ENCODE measurements at regions not wholly inside any gene's neighbourhood (a gene's known extent, or its start where the extent isn't known, plus 50 kb on each side); places are given as distances from the start of the nearest gene placed in this dataset.

GRCh38 chr7:81549484-81550016 is 220.3 kb downstream of the HGF start:
- TF ChIP-seq, protein P1, sequence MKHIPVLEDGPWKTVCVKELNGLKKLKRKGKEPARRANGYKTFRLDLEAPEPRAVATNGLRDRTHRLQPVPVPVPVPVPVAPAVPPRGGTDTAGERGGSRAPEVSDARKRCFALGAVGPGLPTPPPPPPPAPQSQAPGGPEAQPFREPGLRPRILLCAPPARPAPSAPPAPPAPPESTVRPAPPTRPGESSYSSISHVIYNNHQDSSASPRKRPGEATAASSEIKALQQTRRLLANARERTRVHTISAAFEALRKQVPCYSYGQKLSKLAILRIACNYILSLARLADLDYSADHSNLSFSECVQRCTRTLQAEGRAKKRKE (CRISPR knock-in tag; IDR thresholded peaks at IDR 0.05; ENCODE audit: low read depth), result no peak
- TF ChIP-seq MYC (IDR thresholded peaks at IDR 0.05; ENCODE audit: borderline replicate concordance, low read length) (no peak), ZSCAN20 (CRISPR knock-in tag; IDR thresholded peaks at IDR 0.05) (no peak), HOXA7 (CRISPR knock-in tag; IDR thresholded peaks at IDR 0.05) (no peak), ZFP36 (IDR thresholded peaks at IDR 0.05; ENCODE audit: borderline replicate concordance, partially characterized antibody) (no peak), HEYL (CRISPR knock-in tag; IDR thresholded peaks at IDR 0.05) (no peak), JUNB (IDR thresholded peaks at IDR 0.05) (no peak), EHF (CRISPR knock-in tag; IDR thresholded peaks at IDR 0.05) (no peak), EHMT2 (IDR thresholded peaks at IDR 0.05; ENCODE audit: low read depth) (no peak), HOXB5 (CRISPR knock-in tag; IDR thresholded peaks at IDR 0.05) (no peak)
- TF ChIP-seq, protein P2, sequence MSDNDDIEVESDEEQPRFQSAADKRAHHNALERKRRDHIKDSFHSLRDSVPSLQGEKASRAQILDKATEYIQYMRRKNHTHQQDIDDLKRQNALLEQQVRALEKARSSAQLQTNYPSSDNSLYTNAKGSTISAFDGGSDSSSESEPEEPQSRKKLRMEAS (IDR thresholded peaks at IDR 0.05), result no peak
- ChIA-PET POLR2A (interaction anchor here (0.6 kb wide), 1 partner anchor 597 kb away, joined by 5 read pairs; no protein-coding TSS in a partner anchor), CTCF (no interaction called here)
- H3K4me1 ChIP-seq, result no peaks in the 10 kb centered on the region
- WGBS (ENCODE audit: missing lambda C conversion rate), result 91% methylated on average over 7 of the region's 8 CpGs
- no peak overlapping the region for H3K4me3 ChIP-seq
- no peak overlapping the region for H3K27ac ChIP-seq
- DNase-seq (ENCODE audit: low read depth in 1 of 2, low spot score in 1 of 2) (no peak), ATAC-seq (no peak), FAIRE-seq (no peak)
- H3K9me3 ChIP-seq, result no peaks in the 10 kb centered on the region
- H3K4me2 ChIP-seq, result no peak overlapping the region

- ChIA-PET CTCF (no interaction called here), POLR2A (no interaction called here)
- H3K4me3 ChIP-seq, result no peak overlapping the region
- DNase-seq (ENCODE audit: low read depth in 1 of 2, low spot score in 1 of 2), result no peak
- no peak overlapping the region for H3K27ac ChIP-seq
- no peak for FAIRE-seq
- WGBS (ENCODE audit: missing lambda C conversion rate), result 58% methylated on average over 1 of the region's 1 CpG
- TF ChIP-seq EP300 (IDR thresholded peaks at IDR 0.05), result no peak
- no peak for TF ChIP-seq GATA3 (IDR thresholded peaks at IDR 0.05; ENCODE audit: borderline replicate concordance)
- TF ChIP-seq RCOR1 (IDR thresholded peaks at IDR 0.05; ENCODE audit: low read depth, low read length), result no peak
- no peak for TF ChIP-seq SREBF2 (IDR thresholded peaks at IDR 0.05)
- TF ChIP-seq HOXB13 (CRISPR knock-in tag; IDR thresholded peaks at IDR 0.05; ENCODE audit: low read depth), result no peak
- TF ChIP-seq TFCP2L1 (CRISPR knock-in tag; IDR thresholded peaks at IDR 0.05), result no peak
- TF ChIP-seq, protein P1 (CRISPR knock-in tag; IDR thresholded peaks at IDR 0.05; ENCODE audit: low read depth), result no peak
- no peak for TF ChIP-seq POLR2AphosphoS2 (conservative IDR thresholded peaks at IDR 0.05; ENCODE audit: low read length)
- no peak for TF ChIP-seq ESRRA (IDR thresholded peaks at IDR 0.05; ENCODE audit: borderline replicate concordance, low read length)
- no peak for TF ChIP-seq HEYL (CRISPR knock-in tag; IDR thresholded peaks at IDR 0.05)
- no peak for TF ChIP-seq ZNF302 (CRISPR knock-in tag; IDR thresholded peaks at IDR 0.05)
- no peak for TF ChIP-seq FOSB (CRISPR knock-in tag; IDR thresholded peaks at IDR 0.05)
- no peak for TF ChIP-seq CBX8 (IDR thresholded peaks at IDR 0.05)
- TF ChIP-seq CHD4 (IDR thresholded peaks at IDR 0.05; ENCODE audit: borderline replicate concordance), result no peak
- no peak for TF ChIP-seq NFE2L2 (conservative IDR thresholded peaks at IDR 0.05; ENCODE audit: low read length)
- no peak for TF ChIP-seq RARB (CRISPR knock-in tag; IDR thresholded peaks at IDR 0.05)
- TF ChIP-seq ZSCAN20 (CRISPR knock-in tag; IDR thresholded peaks at IDR 0.05), result no peak
- TF ChIP-seq HOXB5 (CRISPR knock-in tag; IDR thresholded peaks at IDR 0.05), result no peak
- H3K4me1 ChIP-seq, result no peaks in the 10 kb centered on the region
- ATAC-seq, result no peak
- H3K4me2 ChIP-seq, result no peak overlapping the region
- no peaks in the 10 kb centered on the region for H3K9me3 ChIP-seq
Measured at GRCh38 chr7:81534996-81535395, 234.9 kb downstream of the HGF start.

DNA sequence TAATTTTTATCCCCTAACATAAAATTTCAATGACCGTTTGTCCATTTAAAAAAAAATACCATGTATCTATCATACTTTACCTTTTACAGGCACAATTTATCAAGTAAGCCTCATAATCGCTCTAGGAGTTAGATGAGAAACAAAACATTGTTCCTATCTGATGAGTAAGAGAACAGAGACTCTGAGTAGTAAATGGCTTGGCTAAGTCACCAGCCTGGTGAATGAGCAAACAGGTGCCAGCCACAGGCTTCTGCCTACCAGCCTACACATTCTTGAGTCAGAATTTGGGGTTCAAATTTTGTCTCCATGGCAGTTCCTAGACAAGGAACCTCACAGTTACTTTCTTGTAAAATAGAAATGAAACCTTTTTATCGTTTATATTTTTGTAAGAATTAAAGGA is 235.4 kb downstream of the HGF start:
- DNase-seq (ENCODE audit: low read depth in 1 of 2, low spot score in 1 of 2), result no peak
- ATAC-seq, result no peak
- Histone ChIP-seq H3K4me1 (no peaks in the 10 kb centered on the region), H3K4me2 (no peak overlapping the region), H3K27ac (no peak overlapping the region), H3K9me3 (no peaks in the 10 kb centered on the region), H3K4me3 (no peak overlapping the region)
- 73% methylated on average over 3 of the region's 3 CpGs for WGBS (ENCODE audit: missing lambda C conversion rate)
- FAIRE-seq, result no peak
- ChIA-PET CTCF (no interaction called here), POLR2A (no interaction called here)
- TF ChIP-seq MYC (IDR thresholded peaks at IDR 0.05; ENCODE audit: borderline replicate concordance, low read length) (no peak), RCOR1 (IDR thresholded peaks at IDR 0.05; ENCODE audit: low read depth, low read length) (no peak), EP300 (IDR thresholded peaks at IDR 0.05) (no peak), HEYL (CRISPR knock-in tag; IDR thresholded peaks at IDR 0.05) (no peak), JUN (IDR thresholded peaks at IDR 0.05) (no peak), ESRRA (IDR thresholded peaks at IDR 0.05; ENCODE audit: borderline replicate concordance, low read length) (no peak), PHF8 (IDR thresholded peaks at IDR 0.05; ENCODE audit: borderline replicate concordance, low read depth) (no peak), NFE2L2 (conservative IDR thresholded peaks at IDR 0.05; ENCODE audit: low read length) (no peak), CEBPB (IDR thresholded peaks at IDR 0.05) (no peak), FOXS1 (CRISPR knock-in tag; IDR thresholded peaks at IDR 0.05) (no peak), E2F6 (IDR thresholded peaks at IDR 0.05; ENCODE audit: borderline replicate concordance, low read depth) (no peak), RARB (CRISPR knock-in tag; IDR thresholded peaks at IDR 0.05) (no peak), CHD4 (IDR thresholded peaks at IDR 0.05; ENCODE audit: borderline replicate concordance) (no peak)
- TF ChIP-seq, protein P2 (IDR thresholded peaks at IDR 0.05), result no peak
- TF ChIP-seq, protein P3, sequence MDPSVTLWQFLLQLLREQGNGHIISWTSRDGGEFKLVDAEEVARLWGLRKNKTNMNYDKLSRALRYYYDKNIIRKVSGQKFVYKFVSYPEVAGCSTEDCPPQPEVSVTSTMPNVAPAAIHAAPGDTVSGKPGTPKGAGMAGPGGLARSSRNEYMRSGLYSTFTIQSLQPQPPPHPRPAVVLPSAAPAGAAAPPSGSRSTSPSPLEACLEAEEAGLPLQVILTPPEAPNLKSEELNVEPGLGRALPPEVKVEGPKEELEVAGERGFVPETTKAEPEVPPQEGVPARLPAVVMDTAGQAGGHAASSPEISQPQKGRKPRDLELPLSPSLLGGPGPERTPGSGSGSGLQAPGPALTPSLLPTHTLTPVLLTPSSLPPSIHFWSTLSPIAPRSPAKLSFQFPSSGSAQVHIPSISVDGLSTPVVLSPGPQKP (IDR thresholded peaks at IDR 0.05; ENCODE audit: low read depth, low read length), result no peak
